T-cell (primary cell): ENCODE measurements at regions not wholly inside any gene's neighbourhood (a gene's known extent, or its start where the extent isn't known, plus 50 kb on each side); places are given as distances from the start of the nearest gene placed in this dataset.

Experiments used
- ATAC-seq, 4 experiments: fragments of 200-7000 bp in 3 of 4; fragments of 150-1000 bp in 1 of 4; cut with Tn5 transposase; replicated peaks in 1 of 4; 1 replicate in 3 of 4; 2 replicates in 1 of 4; pipeline ENCODE4 v1.10.0; 2021; ENCODE audit warnings: moderate library complexity in 3 of 4, mild to moderate bottlenecking in 2 of 4, moderate number of reproducible peaks in 1 of 4
- CTCF ChIA-PET, 2 donors: fragments of 300-600 bp; sonication (Branson Sonifier 250); formaldehyde crosslinking; loops; one replicate each; lab custom pipeline; 2022; ENCODE audit warnings: antibody characterized with exemption in 2 of 2; lab: Charles Lee
- POLR2A ChIA-PET, 2 donors: fragments of 300-600 bp; sonication (Branson Sonifier 250); formaldehyde crosslinking; loops; one replicate each; lab custom pipeline; 2022; ENCODE audit warnings: antibody characterized with exemption in 2 of 2; lab: Charles Lee
- DNase-seq, 35 experiments: peaks; one replicate each; pipeline versions ENCODE4 v3.0.0 to v3.0.0-alpha.2; 2013 to 2023
- H3K27ac ChIP-seq: one replicate; pipeline ENCODE4 v1.5.1; 2013; ENCODE audit warnings: low read length
- H3K27me3 ChIP-seq, 2 experiments: replicated peaks in 1 of 2; 1 replicate in 1 of 2; 2 replicates in 1 of 2; pipeline versions ENCODE4 v1.6.1 to v1.7.0; 2013; ENCODE audit warnings: low read length in 1 of 2, mixed read lengths in 1 of 2; ENCODE audit not compliant: control insufficient read depth in 2 of 2, insufficient read depth in 2 of 2; ENCODE audit errors: extremely low read depth in 1 of 2
- H3K36me3 ChIP-seq, 2 donors: 1 replicate in 1 of 2; 2 replicates in 1 of 2; pipeline versions ENCODE4 v1.6.1 to v1.7.0; 2013; ENCODE audit warnings: low read length in 1 of 2; ENCODE audit not compliant: control insufficient read depth in 2 of 2, insufficient read depth in 1 of 2; ENCODE audit errors: extremely low read depth in 1 of 2
- H3K4me1 ChIP-seq, 2 experiments: 1 replicate in 1 of 2; 2 replicates in 1 of 2; pipeline versions ENCODE4 v1.6.1 to v1.7.0; 2013; ENCODE audit warnings: low read length in 2 of 2, mixed read lengths in 1 of 2; ENCODE audit not compliant: insufficient read depth in 2 of 2, control insufficient read depth in 1 of 2; ENCODE audit errors: extremely low read depth in 1 of 2
- H3K4me3 ChIP-seq, 2 donors: 1 replicate in 1 of 2; 2 replicates in 1 of 2; pipeline versions ENCODE4 v1.5.1 to v1.7.0; 2013; ENCODE audit warnings: mild to moderate bottlenecking in 2 of 2, low read length in 1 of 2, moderate library complexity in 1 of 2; ENCODE audit not compliant: control insufficient read depth in 1 of 2; ENCODE audit errors: extremely low read depth in 1 of 2
- H3K9me3 ChIP-seq: 2 replicates; pipeline ENCODE4 v1.7.0; 2013
- H3K27ac Mint-ChIP-seq, 2 donors: one replicate each; pipeline ENCODE4 v1.8.0; 2020 to 2021; ENCODE audit warnings: mild to moderate bottlenecking in 2 of 2, mixed read lengths in 2 of 2
- H3K27me3 Mint-ChIP-seq, 2 donors: one replicate each; pipeline ENCODE4 v1.8.0; 2021 to 2022; ENCODE audit warnings: mixed read lengths in 2 of 2
- H3K36me3 Mint-ChIP-seq: one replicate; pipeline ENCODE4 v1.8.0; 2021; ENCODE audit warnings: mixed read lengths
- H3K4me1 Mint-ChIP-seq, 3 donors: one replicate each; pipeline ENCODE4 v1.8.0; 2020 to 2022; ENCODE audit warnings: mixed read lengths in 3 of 3, mild to moderate bottlenecking in 1 of 3
- H3K4me3 Mint-ChIP-seq, 3 donors: one replicate each; pipeline ENCODE4 v1.8.0; 2020 to 2022; ENCODE audit warnings: mild to moderate bottlenecking in 3 of 3, mixed read lengths in 3 of 3, moderate library complexity in 3 of 3
- H3K9me3 Mint-ChIP-seq, 3 donors: one replicate each; pipeline ENCODE4 v1.8.0; 2020 to 2022; ENCODE audit warnings: mixed read lengths in 3 of 3
- WGBS: methylation state at CpG from one replicate; pipeline ENCODE4 v1.1.5; 2013; ENCODE audit warnings: missing lambda C conversion rate; ENCODE audit not compliant: insufficient coverage; 5-methylcytosine and 5-hydroxymethylcytosine counted together

DNA sequence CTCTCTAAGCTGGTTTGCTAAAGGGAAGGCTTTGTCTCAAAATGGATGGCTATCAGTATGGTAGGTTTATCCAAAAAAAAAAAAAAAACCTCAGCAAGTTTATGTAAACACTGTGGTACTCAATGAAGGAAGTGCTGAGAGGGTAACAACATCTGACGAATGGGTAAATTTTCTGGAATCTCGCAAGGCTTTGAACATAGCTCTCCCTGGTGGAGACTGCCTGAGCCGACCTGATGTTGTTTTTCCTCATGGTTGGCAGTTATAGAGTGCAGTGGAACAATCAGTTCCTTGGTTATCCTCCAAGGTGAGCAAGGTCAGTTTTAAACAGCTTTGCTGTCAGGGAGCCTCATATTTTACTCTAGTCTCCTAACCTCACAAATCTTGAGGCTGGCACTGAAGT, 94.6 kb downstream of the ZPLD1 start:
- Mint-ChIP-seq H3K27me3 (peaks cover 0 to 4% of the 10 kb centered on the region in 2 donors), H3K36me3 (no peaks in the 10 kb centered on the region), H3K27ac (no peak overlapping the region), H3K4me3 (no peak overlapping the region), H3K9me3 (no peaks in the 10 kb centered on the region), H3K4me1 (peaks cover 0 to 7% (median 0%) of the 10 kb centered on the region in 3 donors)
- CTCF ChIA-PET, result interaction anchor here in 1 of 2 donors (1.5 kb wide), 1 partner anchor 727 kb away, joined by 4 read pairs; no protein-coding TSS in a partner anchor
- POLR2A ChIA-PET, result interaction anchor here in 1 of 2 donors (0.7 kb wide), 1 partner anchor 395 kb away, joined by 4 read pairs; no protein-coding TSS in a partner anchor
- H3K27me3 ChIP-seq, result no peaks in the 10 kb centered on the region
- no peaks in the 10 kb centered on the region for H3K9me3 ChIP-seq
- no peak overlapping the region for H3K27ac ChIP-seq
- no peak overlapping the region for H3K4me3 ChIP-seq
- DNase-seq, result no peak
- WGBS, result 58% methylated on average over 3 of the region's 3 CpGs
- H3K4me1 ChIP-seq, result no peaks in the 10 kb centered on the region
- no peak for ATAC-seq
- no peaks in the 10 kb centered on the region for H3K36me3 ChIP-seq

DNA sequence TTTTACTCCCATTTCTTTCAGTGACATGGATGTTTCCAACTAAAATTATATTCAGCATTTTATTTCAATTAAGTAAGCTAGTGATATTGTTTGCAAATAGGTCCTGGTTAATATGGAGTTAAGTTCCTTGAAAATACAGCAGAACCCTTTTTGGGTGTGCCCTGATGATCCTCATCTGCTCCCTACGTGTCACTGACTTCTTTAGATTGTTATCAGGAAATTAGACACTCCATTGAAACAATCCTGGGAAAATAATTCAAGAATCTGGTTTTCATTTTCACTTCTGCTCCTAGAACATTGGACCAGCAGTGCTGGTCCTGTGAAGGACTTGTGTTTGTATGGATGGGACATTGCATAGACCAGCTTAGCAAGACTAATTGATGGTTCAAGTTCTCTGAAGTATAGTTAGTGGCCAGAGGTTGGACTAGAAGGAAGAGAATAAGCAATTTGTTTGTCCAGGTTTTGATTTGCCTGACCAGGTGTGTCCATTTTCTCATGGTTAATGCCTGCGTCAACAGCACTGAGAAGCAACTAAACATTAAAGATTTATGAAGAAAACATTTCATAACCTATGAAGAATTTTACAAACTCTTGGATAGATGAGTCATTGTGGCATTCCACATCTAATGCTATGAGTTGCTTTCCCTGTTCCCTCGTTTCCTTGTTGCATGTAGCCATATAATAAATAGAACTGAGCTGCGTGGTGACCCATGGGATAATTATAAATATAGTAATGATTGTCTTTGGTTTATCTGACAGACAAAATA, 95.8 kb downstream of the ZPLD1 start:
- Mint-ChIP-seq H3K27me3 (peaks cover 0 to 4% of the 10 kb centered on the region in 2 donors), H3K36me3 (no peaks in the 10 kb centered on the region), H3K4me3 (no peak overlapping the region), H3K4me1 (peaks cover 0 to 7% (median 0%) of the 10 kb centered on the region in 3 donors), H3K27ac (no peak overlapping the region), H3K9me3 (no peaks in the 10 kb centered on the region)
- Histone ChIP-seq H3K4me3 (no peak overlapping the region), H3K36me3 (no peaks in the 10 kb centered on the region), H3K27ac (no peak overlapping the region), H3K9me3 (no peaks in the 10 kb centered on the region), H3K4me1 (no peaks in the 10 kb centered on the region), H3K27me3 (no peaks in the 10 kb centered on the region)
- POLR2A ChIA-PET, result interaction anchor here in 1 of 2 donors (0.6 kb wide), 1 partner anchor 704 kb away, joined by 3 read pairs; no protein-coding TSS in a partner anchor
- DNase-seq, result no peak
- CTCF ChIA-PET, result interaction anchor here in 1 of 2 donors (0.6 kb wide), 1 partner anchor 590 kb away, joined by 3 read pairs; no protein-coding TSS in a partner anchor
- 100% methylated on average over 1 of the region's 4 CpGs for WGBS
- ATAC-seq, result no peak

DNA sequence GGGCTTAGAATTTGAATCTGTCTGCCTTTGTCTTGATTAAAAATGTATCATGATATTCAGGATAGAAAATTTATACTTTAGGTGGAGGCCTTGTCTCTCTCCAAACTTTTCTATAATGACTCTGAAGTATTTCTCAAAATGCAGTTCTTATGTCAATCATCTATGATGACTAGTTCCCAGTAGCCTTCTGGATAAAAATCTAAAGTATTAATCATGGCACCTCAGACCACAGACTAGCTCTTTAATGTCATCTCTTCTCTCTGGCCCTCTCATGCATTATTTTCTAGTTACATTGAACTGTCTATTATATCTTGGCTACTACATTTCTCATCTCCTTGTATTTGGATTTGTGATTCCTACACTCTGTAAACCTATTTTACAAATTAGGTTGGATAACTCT, 96.9 kb downstream of the ZPLD1 start:
- H3K36me3 ChIP-seq, result no peaks in the 10 kb centered on the region
- H3K4me3 ChIP-seq, result no peak overlapping the region
- H3K4me1 ChIP-seq, result no peaks in the 10 kb centered on the region
- no peak for ATAC-seq
- H3K9me3 Mint-ChIP-seq, result no peaks in the 10 kb centered on the region
- no peak for DNase-seq
- ChIA-PET POLR2A (no interaction called here), CTCF (interaction anchor here in 1 of 2 donors (0.7 kb wide), 1 partner anchor 1191 kb away, joined by 3 read pairs; no protein-coding TSS in a partner anchor)
- H3K9me3 ChIP-seq, result no peaks in the 10 kb centered on the region
- no peaks in the 10 kb centered on the region for H3K36me3 Mint-ChIP-seq
- H3K27ac Mint-ChIP-seq, result no peak overlapping the region
- H3K27me3 Mint-ChIP-seq, result no peaks in the 10 kb centered on the region
- H3K4me3 Mint-ChIP-seq, result no peak overlapping the region
- H3K4me1 Mint-ChIP-seq, result peaks cover 0 to 9% (median 0%) of the 10 kb centered on the region in 3 donors
- H3K27me3 ChIP-seq, result no peaks in the 10 kb centered on the region
- no peak overlapping the region for H3K27ac ChIP-seq

- Histone ChIP-seq H3K27ac (no peak overlapping the region), H3K27me3 (no peaks in the 10 kb centered on the region), H3K4me3 (no peak overlapping the region), H3K36me3 (no peaks in the 10 kb centered on the region), H3K4me1 (no peaks in the 10 kb centered on the region), H3K9me3 (no peaks in the 10 kb centered on the region)
- WGBS, result no CpG with 5 or more reads among the region's 3 CpGs
- ATAC-seq (peak in 2 of 4 experiments; percentile 58 to 71), DNase-seq (peak in 2 of 35 experiments; percentile 5 to 38)
- ChIA-PET POLR2A (no interaction called here), CTCF (no interaction called here)
- no peak overlapping the region for H3K27ac Mint-ChIP-seq
- peaks cover 0 to 9% (median 0%) of the 10 kb centered on the region in 3 donors for H3K4me1 Mint-ChIP-seq
- peaks cover 0 to under 1% of the 10 kb centered on the region in 2 donors for H3K27me3 Mint-ChIP-seq
- H3K36me3 Mint-ChIP-seq, result no peaks in the 10 kb centered on the region
- no peaks in the 10 kb centered on the region for H3K9me3 Mint-ChIP-seq
- no peak overlapping the region for H3K4me3 Mint-ChIP-seq
Measured at GRCh38 chr3:102532901-102533300, 98.1 kb downstream of the ZPLD1 start.

DNA sequence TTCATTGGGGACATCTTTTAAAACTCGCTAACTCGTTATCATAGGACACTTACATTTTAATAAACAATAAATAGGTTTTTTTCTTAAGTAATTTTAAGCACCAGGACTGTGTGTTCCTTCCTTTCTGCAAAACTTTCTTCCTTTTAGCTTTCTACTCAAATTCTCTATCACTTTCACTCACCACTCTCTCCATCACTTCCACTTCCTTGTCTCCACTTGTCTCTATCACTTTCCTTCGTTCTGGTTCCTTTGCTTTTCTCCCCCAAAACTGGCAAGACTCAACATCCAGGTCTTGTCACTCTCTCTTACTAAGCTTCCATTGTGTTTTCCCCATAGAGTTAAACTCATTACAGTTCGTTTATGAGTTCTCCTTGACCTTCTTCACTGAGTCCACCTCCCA, 99.0 kb downstream of the ZPLD1 start:
- no peak for ATAC-seq
- Mint-ChIP-seq H3K36me3 (no peaks in the 10 kb centered on the region), H3K27me3 (peaks cover 0 to 5% of the 10 kb centered on the region in 2 donors), H3K4me1 (peaks cover 0 to 9% (median 0%) of the 10 kb centered on the region in 3 donors), H3K9me3 (no peaks in the 10 kb centered on the region), H3K27ac (no peak overlapping the region), H3K4me3 (no peak overlapping the region)
- Histone ChIP-seq H3K9me3 (no peaks in the 10 kb centered on the region), H3K4me1 (no peaks in the 10 kb centered on the region), H3K4me3 (no peak overlapping the region), H3K27me3 (no peaks in the 10 kb centered on the region), H3K27ac (no peak overlapping the region), H3K36me3 (no peaks in the 10 kb centered on the region)
- ChIA-PET CTCF (interaction anchor here (0.5 to 1.1 kb wide), 3 partner anchors 305 to 724 kb away, joined by 3 to 6 read pairs (median 6); no protein-coding TSS in a partner anchor), POLR2A (no interaction called here)
- WGBS, result 73% methylated on average over 1 of the region's 4 CpGs
- DNase-seq, result no peak

DNA sequence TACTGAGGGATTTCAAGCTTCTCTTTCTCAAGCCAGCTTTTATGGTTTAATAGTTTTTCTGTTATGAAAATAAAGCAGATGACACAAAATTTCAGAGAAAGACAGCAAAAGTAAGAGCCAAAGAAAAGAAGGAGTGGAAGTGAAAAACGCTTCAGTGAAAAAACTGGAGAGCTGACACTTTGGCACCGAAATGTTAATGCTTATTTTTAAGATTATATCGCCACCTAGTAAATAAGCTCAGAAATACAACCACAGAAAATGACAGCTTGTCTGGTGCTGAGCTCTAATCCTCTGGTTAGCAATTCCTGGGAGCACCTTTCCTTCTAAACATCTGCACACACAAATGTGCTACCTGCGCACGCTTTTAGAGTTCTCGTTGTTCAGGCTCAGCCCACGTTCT, 101.6 kb downstream of the ZPLD1 start:
- Histone ChIP-seq H3K4me1 (no peaks in the 10 kb centered on the region), H3K27ac (no peak overlapping the region), H3K27me3 (no peaks in the 10 kb centered on the region), H3K9me3 (no peaks in the 10 kb centered on the region), H3K36me3 (no peaks in the 10 kb centered on the region), H3K4me3 (no peak overlapping the region)
- Mint-ChIP-seq H3K4me3 (no peak overlapping the region), H3K4me1 (peaks cover 0 to 9% (median 0%) of the 10 kb centered on the region in 3 donors), H3K36me3 (no peaks in the 10 kb centered on the region), H3K27me3 (peaks cover 9 to 12% of the 10 kb centered on the region in 2 donors), H3K9me3 (no peaks in the 10 kb centered on the region), H3K27ac (no peak overlapping the region)
- ChIA-PET POLR2A (interaction anchor here in 1 of 2 donors (0.6 kb wide), 1 partner anchor 307 kb away, joined by 3 read pairs; no protein-coding TSS in a partner anchor), CTCF (interaction anchor here (0.6 to 2.0 kb wide), 19 partner anchors 9 to 735 kb away, joined by 3 to 80 read pairs (median 5); no protein-coding TSS in a partner anchor)
- DNase-seq (peak in 1 of 35 experiments; percentile 41), ATAC-seq (peak in 1 of 4 experiments; percentile 54)
- 0% methylated on average over 1 of the region's 7 CpGs for WGBS
